Breast epithelium (tissue), 3 donors: ENCODE measurements at regions not wholly inside any gene's neighbourhood (a gene's known extent, or its start where the extent isn't known, plus 50 kb on each side); places are given as distances from the start of the nearest gene placed in this dataset.

Experiments
- POLR2A ChIP-seq: fragments of 450-650 bp; IDR thresholded peaks from one replicate; pipeline ENCODE4 v1.6.1; 2016; ENCODE audit warnings: antibody characterized with exemption, mild to moderate bottlenecking, moderate library complexity
- TF ChIP-seq, protein P1 (sequence below), 3 donors: fragments of 450-650 bp; IDR thresholded peaks; one replicate each; pipeline ENCODE4 v1.5.1; 2016 to 2017; ENCODE audit warnings: antibody characterized with exemption in 3 of 3, mild to moderate bottlenecking in 3 of 3, moderate library complexity in 3 of 3

- TF ChIP-seq POLR2A: no peak
- TF ChIP-seq, protein P1, sequence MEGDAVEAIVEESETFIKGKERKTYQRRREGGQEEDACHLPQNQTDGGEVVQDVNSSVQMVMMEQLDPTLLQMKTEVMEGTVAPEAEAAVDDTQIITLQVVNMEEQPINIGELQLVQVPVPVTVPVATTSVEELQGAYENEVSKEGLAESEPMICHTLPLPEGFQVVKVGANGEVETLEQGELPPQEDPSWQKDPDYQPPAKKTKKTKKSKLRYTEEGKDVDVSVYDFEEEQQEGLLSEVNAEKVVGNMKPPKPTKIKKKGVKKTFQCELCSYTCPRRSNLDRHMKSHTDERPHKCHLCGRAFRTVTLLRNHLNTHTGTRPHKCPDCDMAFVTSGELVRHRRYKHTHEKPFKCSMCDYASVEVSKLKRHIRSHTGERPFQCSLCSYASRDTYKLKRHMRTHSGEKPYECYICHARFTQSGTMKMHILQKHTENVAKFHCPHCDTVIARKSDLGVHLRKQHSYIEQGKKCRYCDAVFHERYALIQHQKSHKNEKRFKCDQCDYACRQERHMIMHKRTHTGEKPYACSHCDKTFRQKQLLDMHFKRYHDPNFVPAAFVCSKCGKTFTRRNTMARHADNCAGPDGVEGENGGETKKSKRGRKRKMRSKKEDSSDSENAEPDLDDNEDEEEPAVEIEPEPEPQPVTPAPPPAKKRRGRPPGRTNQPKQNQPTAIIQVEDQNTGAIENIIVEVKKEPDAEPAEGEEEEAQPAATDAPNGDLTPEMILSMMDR (IDR thresholded peaks at IDR 0.05): no peak
Observed at GRCh38 chr2:105571445-105571987, 172.7 kb upstream of the FHL2 start.
